ENCODE measurements at regions not wholly inside any gene's neighbourhood (a gene's known extent, or its start where the extent isn't known, plus 50 kb on each side); places are given as distances from the start of the nearest gene placed in this dataset.
A peak's percentile ranks its signal among the peaks of the same experiment; 100 is the strongest.

GRCh38 chr2:8190279-8190678, 491.6 kb upstream of the ID2 start:
- no peak overlapping the region for H3K4me3 ChIP-seq (ENCODE audit: low read length)
- H3K4me2 ChIP-seq (ENCODE audit: low read length) = no peak overlapping the region
- no peaks in the 10 kb centered on the region for H3K36me3 ChIP-seq (ENCODE audit: control insufficient read depth, low read length)
- H3K27ac ChIP-seq (ENCODE audit: low read depth, low read length) = no peak overlapping the region
- TF ChIP-seq EZH2phosphoT487 (IDR thresholded peaks at IDR 0.05; ENCODE audit: borderline replicate concordance, low read length) (no peak), CTCF (IDR thresholded peaks at IDR 0.05; ENCODE audit: low read depth, low read length, poor library complexity, severe bottlenecking) (no peak)
- H3F3A ChIP-seq (ENCODE audit: control insufficient read depth, insufficient read depth) = 0 out of 2 replicates have a peak, but pooled peaks cover 4% of the 10 kb centered on the region
- no peaks in the 10 kb centered on the region for H4K20me1 ChIP-seq (ENCODE audit: control insufficient read depth, insufficient read depth, low read depth, low read length)
- H3K9me2 ChIP-seq (replicated peaks; ENCODE audit: control insufficient read depth, low read length) = no peaks in the 10 kb centered on the region
- no peaks in the 10 kb centered on the region for H3K27me3 ChIP-seq (ENCODE audit: control insufficient read depth, low read length)
- no peaks in the 10 kb centered on the region for H3K9me3 ChIP-seq (ENCODE audit: control insufficient read depth, insufficient read depth, low read length)
- H3K4me1 ChIP-seq (ENCODE audit: control insufficient read depth, low read length) = peaks cover 13% of the 10 kb centered on the region
- no peaks in the 10 kb centered on the region for H3K79me2 ChIP-seq (ENCODE audit: control insufficient read depth, low read length)

GRCh38 chr2:8191427-8191826, 490.4 kb upstream of the ID2 start:
- Histone ChIP-seq H3K4me3 (ENCODE audit: low read length) (no peak overlapping the region), H3K4me1 (ENCODE audit: control insufficient read depth, low read length) (peaks cover 13% of the 10 kb centered on the region), H4K20me1 (ENCODE audit: control insufficient read depth, insufficient read depth, low read depth, low read length) (no peaks in the 10 kb centered on the region), H3K9me2 (replicated peaks; ENCODE audit: control insufficient read depth, low read length) (no peaks in the 10 kb centered on the region), H3F3A (ENCODE audit: control insufficient read depth, insufficient read depth) (0 out of 2 replicates have a peak, but pooled peaks cover under 1% of the 10 kb centered on the region), H3K4me2 (ENCODE audit: low read length) (no peak overlapping the region), H3K79me2 (ENCODE audit: control insufficient read depth, low read length) (no peaks in the 10 kb centered on the region), H3K27ac (ENCODE audit: low read depth, low read length) (no peak overlapping the region), H3K9me3 (ENCODE audit: control insufficient read depth, insufficient read depth, low read length) (no peaks in the 10 kb centered on the region), H3K36me3 (ENCODE audit: control insufficient read depth, low read length) (no peaks in the 10 kb centered on the region), H3K27me3 (ENCODE audit: control insufficient read depth, low read length) (no peaks in the 10 kb centered on the region)
- no peak for TF ChIP-seq CTCF (IDR thresholded peaks at IDR 0.05; ENCODE audit: low read depth, low read length, poor library complexity, severe bottlenecking)

GRCh38 chr2:8193146-8193545, 488.7 kb upstream of the ID2 start:
- TF ChIP-seq CTCF (IDR thresholded peaks at IDR 0.05; ENCODE audit: low read depth, low read length, poor library complexity, severe bottlenecking) (no peak), EZH2phosphoT487 (IDR thresholded peaks at IDR 0.05; ENCODE audit: borderline replicate concordance, low read length) (no peak)
- H3K79me2 ChIP-seq (ENCODE audit: control insufficient read depth, low read length) = no peaks in the 10 kb centered on the region
- no peaks in the 10 kb centered on the region for H3K9me2 ChIP-seq (replicated peaks; ENCODE audit: control insufficient read depth, low read length)
- H3K4me3 ChIP-seq (ENCODE audit: low read length) = no peak overlapping the region
- 0 out of 2 replicates have a peak overlapping the region, but pooled peaks have one; percentile 14 for H3K4me2 ChIP-seq (ENCODE audit: low read length)
- no peak overlapping the region for H3K27ac ChIP-seq (ENCODE audit: low read depth, low read length)
- H3K36me3 ChIP-seq (ENCODE audit: control insufficient read depth, low read length) = no peaks in the 10 kb centered on the region
- no peaks in the 10 kb centered on the region for H4K20me1 ChIP-seq (ENCODE audit: control insufficient read depth, insufficient read depth, low read depth, low read length)
- H3K4me1 ChIP-seq (ENCODE audit: control insufficient read depth, low read length) = peaks cover 13% of the 10 kb centered on the region
- no peaks in the 10 kb centered on the region for H3K9me3 ChIP-seq (ENCODE audit: control insufficient read depth, insufficient read depth, low read length)
- no peaks in the 10 kb centered on the region for H3K27me3 ChIP-seq (ENCODE audit: control insufficient read depth, low read length)
- no peaks in the 10 kb centered on the region for H3F3A ChIP-seq (ENCODE audit: control insufficient read depth, insufficient read depth)

Measured in DOHH2 (cell line).